ENCODE measurements at regions not wholly inside any gene's neighbourhood (a gene's known extent, or its start where the extent isn't known, plus 50 kb on each side); places are given as distances from the start of the nearest gene placed in this dataset.

DNA sequence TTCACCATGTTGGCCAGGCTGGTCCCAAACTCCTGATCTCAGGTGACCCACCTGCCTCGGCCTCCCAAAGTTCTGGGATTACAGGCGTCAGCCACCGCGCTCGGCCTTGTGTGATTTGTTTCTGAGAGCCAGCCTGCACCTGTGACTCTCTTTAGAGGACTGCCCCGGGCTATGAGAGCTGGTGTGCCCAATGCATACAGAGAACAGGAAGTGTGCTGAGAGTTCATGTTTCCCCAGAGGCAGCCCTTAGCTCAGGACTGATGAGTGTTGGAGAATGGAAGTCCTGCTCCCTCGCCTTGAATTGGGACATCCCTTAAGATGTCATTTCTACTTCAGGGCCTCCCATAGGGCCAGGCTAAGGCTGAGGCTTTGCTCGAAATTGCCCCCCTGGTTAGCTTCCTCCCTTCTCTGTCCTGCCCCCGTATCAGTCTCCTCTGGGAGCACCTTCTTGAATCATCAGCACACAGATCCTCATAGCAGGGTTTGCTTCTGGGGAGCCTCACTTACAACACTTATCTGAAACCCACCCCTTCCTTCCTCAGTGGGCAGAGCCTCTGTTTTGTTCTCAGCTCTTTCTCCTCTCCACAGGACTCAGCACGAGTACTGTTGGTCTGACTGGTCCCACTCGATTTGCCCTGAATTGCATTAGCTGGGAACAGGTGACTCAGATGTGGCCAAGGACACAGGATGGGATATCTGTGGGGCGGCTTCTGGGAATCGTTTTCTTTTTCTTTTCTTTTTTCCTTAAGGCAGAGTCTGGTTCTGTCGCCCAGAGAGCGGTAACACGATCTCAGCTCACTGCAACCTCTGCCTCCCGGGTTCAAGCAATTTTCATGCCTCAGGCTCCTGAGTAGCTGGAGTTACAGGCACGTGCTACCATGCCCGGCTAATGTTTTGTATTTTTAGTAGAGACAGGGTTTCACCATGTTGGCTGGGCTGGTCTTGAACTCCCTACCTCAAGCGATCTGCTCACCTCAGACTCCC, 80.1 kb downstream of the UBIAD1 start:
- WGBS, 2 donors: 54 to 64% methylated on average over 17 to 20 of the region's 20 CpGs
- ATAC-seq (ENCODE audit: low FRiP score in 2 of 2): no peak
- H3K27me3 ChIP-seq: peaks cover 0 to 6% (median 0%) of the 10 kb centered on the region in 4 donors

DNA sequence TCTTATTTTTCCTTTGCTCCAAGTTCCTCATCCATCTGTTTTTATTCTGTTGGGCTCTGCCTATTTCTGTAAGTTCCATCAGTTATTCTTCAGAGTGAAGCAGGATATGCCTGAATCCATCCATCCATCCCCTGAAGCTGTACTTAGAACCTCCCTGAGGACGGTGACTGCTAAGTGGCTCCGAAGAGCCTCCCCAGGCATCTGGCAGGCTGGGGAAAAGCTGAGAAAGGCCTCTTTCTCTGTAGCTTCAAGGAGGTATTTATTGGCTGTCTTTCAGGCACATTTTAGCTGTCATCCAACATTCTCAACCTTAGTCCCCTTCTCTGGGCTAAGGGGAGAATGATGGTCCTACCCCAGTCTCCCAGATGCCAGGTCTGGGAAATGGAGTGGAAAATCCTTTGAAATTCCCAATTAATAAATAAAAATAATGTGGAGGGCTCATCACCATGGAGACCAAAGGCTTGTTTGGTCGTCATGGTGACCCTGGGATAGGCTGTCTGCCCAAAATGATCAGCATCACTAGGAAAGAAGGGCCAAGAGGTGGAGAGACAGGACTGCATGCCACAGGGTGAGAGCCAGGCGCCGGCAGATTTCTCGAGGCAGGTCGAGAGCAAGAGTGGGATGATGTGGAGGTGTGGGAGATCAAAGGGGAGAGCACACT, 82.0 kb downstream of the UBIAD1 start:
- DNase-seq: no peak
- WGBS, 2 donors: 46 to 47% methylated on average over 7 of the region's 7 CpGs
- H3K27ac ChIP-seq: no peak overlapping the region

More for the DNA sequence above, 80.1 kb downstream of the UBIAD1 start:
- no peaks in the 10 kb centered on the region for H3K9me3 ChIP-seq
- TF ChIP-seq POLR2AphosphoS5 (IDR thresholded peaks at IDR 0.05): no peak
- TF ChIP-seq EP300 (IDR thresholded peaks at IDR 0.05): no peak
- TF ChIP-seq, protein P1, sequence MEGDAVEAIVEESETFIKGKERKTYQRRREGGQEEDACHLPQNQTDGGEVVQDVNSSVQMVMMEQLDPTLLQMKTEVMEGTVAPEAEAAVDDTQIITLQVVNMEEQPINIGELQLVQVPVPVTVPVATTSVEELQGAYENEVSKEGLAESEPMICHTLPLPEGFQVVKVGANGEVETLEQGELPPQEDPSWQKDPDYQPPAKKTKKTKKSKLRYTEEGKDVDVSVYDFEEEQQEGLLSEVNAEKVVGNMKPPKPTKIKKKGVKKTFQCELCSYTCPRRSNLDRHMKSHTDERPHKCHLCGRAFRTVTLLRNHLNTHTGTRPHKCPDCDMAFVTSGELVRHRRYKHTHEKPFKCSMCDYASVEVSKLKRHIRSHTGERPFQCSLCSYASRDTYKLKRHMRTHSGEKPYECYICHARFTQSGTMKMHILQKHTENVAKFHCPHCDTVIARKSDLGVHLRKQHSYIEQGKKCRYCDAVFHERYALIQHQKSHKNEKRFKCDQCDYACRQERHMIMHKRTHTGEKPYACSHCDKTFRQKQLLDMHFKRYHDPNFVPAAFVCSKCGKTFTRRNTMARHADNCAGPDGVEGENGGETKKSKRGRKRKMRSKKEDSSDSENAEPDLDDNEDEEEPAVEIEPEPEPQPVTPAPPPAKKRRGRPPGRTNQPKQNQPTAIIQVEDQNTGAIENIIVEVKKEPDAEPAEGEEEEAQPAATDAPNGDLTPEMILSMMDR (IDR thresholded peaks at IDR 0.05): no peak
- no peak for TF ChIP-seq POLR2A (IDR thresholded peaks at IDR 0.05)
- no peaks in the 10 kb centered on the region for H3K36me3 ChIP-seq
- DNase-seq: no peak
- no peak overlapping the region for H3K4me3 ChIP-seq
- H3K4me1 ChIP-seq: no peaks in the 10 kb centered on the region
- no peak overlapping the region for H3K27ac ChIP-seq

DNA sequence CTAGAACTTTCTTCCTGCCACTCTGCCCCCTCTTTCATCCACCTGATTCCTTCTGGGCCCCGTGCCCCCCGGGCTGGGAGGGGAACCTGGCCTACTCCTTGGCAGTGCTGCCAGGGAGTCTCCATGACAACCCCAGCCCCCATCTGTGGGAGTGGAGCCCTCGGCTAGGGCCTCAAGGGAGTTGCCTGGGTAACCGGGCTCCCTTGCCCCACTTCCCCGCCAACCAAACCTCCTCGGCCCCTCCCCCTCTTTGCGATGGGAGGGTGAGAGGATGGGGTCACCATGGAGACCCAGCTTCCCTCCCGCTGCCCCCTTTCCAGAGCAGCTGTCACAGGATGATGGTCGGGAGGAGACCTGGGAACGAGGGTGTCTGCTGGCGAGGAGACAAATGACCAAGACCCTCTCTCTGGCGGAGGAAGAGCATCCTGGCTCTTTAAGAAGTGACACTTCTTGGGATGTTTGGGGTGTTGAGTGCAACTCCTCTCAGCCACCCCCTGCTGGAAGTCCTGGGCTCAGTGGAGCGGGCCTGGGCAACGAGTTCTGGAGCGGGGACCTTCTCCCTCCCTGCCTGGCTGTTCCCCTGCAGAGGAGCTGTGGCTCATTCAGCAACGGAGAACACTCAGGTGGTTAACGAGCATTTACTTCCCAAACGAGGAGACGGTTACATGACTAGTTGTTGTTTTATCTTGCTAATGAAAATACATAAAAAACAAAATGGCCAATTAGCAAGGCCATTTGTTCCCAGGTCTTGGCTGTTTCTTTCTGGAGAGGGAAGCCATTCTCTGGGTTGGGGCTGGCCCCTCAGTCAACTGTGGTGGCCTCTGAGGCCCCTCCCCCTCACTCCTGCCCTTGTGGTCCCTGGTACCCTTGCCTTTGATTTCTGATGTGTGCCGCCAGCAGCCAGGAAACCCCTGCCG, 82.8 kb downstream of the UBIAD1 start:
- no peaks in the 10 kb centered on the region for H3K9me3 ChIP-seq
- ATAC-seq (ENCODE audit: low FRiP score in 2 of 2) (no peak), DNase-seq (no peak)
- no peak overlapping the region for H3K27ac ChIP-seq
- no peaks in the 10 kb centered on the region for H3K4me1 ChIP-seq
- H3K36me3 ChIP-seq: no peaks in the 10 kb centered on the region
- WGBS, 2 donors: 24 to 25% methylated on average over 12 to 21 of the region's 21 CpGs
- no peak for TF ChIP-seq POLR2AphosphoS5 (IDR thresholded peaks at IDR 0.05)
- no peak for TF ChIP-seq POLR2A (IDR thresholded peaks at IDR 0.05)
- no peak for TF ChIP-seq EP300 (IDR thresholded peaks at IDR 0.05)
- TF ChIP-seq, protein P1 (IDR thresholded peaks at IDR 0.05): no peak
- no peak overlapping the region for H3K4me3 ChIP-seq
- peaks cover 0 to 6% (median 0%) of the 10 kb centered on the region in 4 donors for H3K27me3 ChIP-seq

More for the DNA sequence above, 82.0 kb downstream of the UBIAD1 start:
- Histone ChIP-seq H3K4me3 (no peak overlapping the region), H3K9me3 (no peaks in the 10 kb centered on the region), H3K27me3 (peaks cover 0 to 6% (median 0%) of the 10 kb centered on the region in 4 donors), H3K36me3 (no peaks in the 10 kb centered on the region), H3K4me1 (no peaks in the 10 kb centered on the region)
- TF ChIP-seq POLR2A (IDR thresholded peaks at IDR 0.05): no peak
- no peak for TF ChIP-seq EP300 (IDR thresholded peaks at IDR 0.05)
- TF ChIP-seq, protein P1 (IDR thresholded peaks at IDR 0.05): no peak
- TF ChIP-seq POLR2AphosphoS5 (IDR thresholded peaks at IDR 0.05): no peak
- no peak for ATAC-seq (ENCODE audit: low FRiP score in 2 of 2)

DNA sequence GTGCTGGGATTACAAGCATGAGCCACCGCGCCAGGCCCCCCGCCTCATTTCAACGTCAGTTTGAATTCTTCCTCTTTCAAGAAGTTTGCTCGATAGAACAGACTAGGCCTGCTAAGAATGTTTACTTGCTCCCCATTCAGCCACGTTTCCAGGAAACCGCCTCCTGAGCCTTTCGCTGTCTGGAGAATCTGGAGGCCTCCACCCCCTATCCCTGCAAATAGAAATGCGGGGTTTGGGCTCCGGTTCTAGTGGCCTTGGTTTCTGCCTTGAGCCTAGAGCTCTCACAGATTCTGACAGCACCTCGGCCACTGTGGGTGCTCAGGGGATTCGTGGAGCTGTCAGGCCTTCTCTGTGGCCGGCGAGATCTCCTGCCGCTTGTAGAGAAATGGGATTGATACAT, 84.3 kb downstream of the UBIAD1 start:
- H3K27me3 ChIP-seq: peaks cover 0 to 6% (median 0%) of the 10 kb centered on the region in 4 donors
- no peak overlapping the region for H3K27ac ChIP-seq

More for the DNA sequence above, 84.3 kb downstream of the UBIAD1 start:
- H3K4me3 ChIP-seq: no peak overlapping the region
- 50 to 53% methylated on average over 15 of the region's 15 CpGs for WGBS, 2 donors
- ATAC-seq (ENCODE audit: low FRiP score in 2 of 2) (no peak), DNase-seq (no peak)
- no peaks in the 10 kb centered on the region for H3K9me3 ChIP-seq
- TF ChIP-seq, protein P1 (IDR thresholded peaks at IDR 0.05): no peak
- TF ChIP-seq POLR2AphosphoS5 (IDR thresholded peaks at IDR 0.05) (no peak), POLR2A (IDR thresholded peaks at IDR 0.05) (no peak), EP300 (IDR thresholded peaks at IDR 0.05) (no peak)
- H3K36me3 ChIP-seq: no peaks in the 10 kb centered on the region
- no peaks in the 10 kb centered on the region for H3K4me1 ChIP-seq
